GM18526 (cell line): ENCODE measurements at regions not wholly inside any gene's neighbourhood (a gene's known extent, or its start where the extent isn't known, plus 50 kb on each side); places are given as distances from the start of the nearest gene placed in this dataset.

Source experiments
- POLR2A ChIP-seq: IDR thresholded peaks from 3 replicates; pipeline ENCODE4 v1.6.1; 2011; ENCODE audit not compliant: insufficient read length; ENCODE audit errors: extremely low read depth

- no peak for TF ChIP-seq POLR2A
Observed at GRCh38 chr13:44044547-44045179, 165.0 kb downstream of the LACC1 start.

- TF ChIP-seq POLR2A: no peak
Observed at GRCh38 chr13:44045180-44045562, 165.5 kb downstream of the LACC1 start.

- no peak for TF ChIP-seq POLR2A
Observed at GRCh38 chr13:44046428-44046827, 166.7 kb downstream of the LACC1 start.

- TF ChIP-seq POLR2A: no peak
Observed at GRCh38 chr13:44048326-44048725, 168.6 kb downstream of the LACC1 start.

GRCh38 chr13:44049081-44049945 lies 169.6 kb downstream of the LACC1 start:
- no peak for TF ChIP-seq POLR2A

GRCh38 chr13:44050450-44051063 lies 170.9 kb downstream of the LACC1 start:
- no peak for TF ChIP-seq POLR2A

- TF ChIP-seq POLR2A: no peak
Observed at GRCh38 chr13:44051405-44051804, 171.7 kb downstream of the LACC1 start.

- no peak for TF ChIP-seq POLR2A
Observed at GRCh38 chr13:44051918-44052675, 172.4 kb downstream of the LACC1 start.

GRCh38 chr13:44052780-44053184 lies 173.1 kb downstream of the LACC1 start:
- no peak for TF ChIP-seq POLR2A

GRCh38 chr13:44053208-44053607 lies 173.5 kb downstream of the LACC1 start:
- TF ChIP-seq POLR2A: no peak

GRCh38 chr13:44054525-44054924 lies 174.8 kb downstream of the LACC1 start:
- TF ChIP-seq POLR2A: no peak

GRCh38 chr13:44058067-44058466 lies 178.4 kb downstream of the LACC1 start:
- no peak for TF ChIP-seq POLR2A

- no peak for TF ChIP-seq POLR2A
Observed at GRCh38 chr13:44058624-44059215, 179.0 kb downstream of the LACC1 start.

GRCh38 chr13:44061876-44062275 lies 182.2 kb downstream of the LACC1 start:
- TF ChIP-seq POLR2A: no peak

GRCh38 chr13:44063467-44063866 lies 183.8 kb downstream of the LACC1 start:
- no peak for TF ChIP-seq POLR2A
